Ascending aorta (tissue), 2 donors: ENCODE measurements at regions not wholly inside any gene's neighbourhood (a gene's known extent, or its start where the extent isn't known, plus 50 kb on each side); places are given as distances from the start of the nearest gene placed in this dataset.

Experiments used
- DNase-seq, 2 donors: peaks; one replicate each; pipeline ENCODE4 v3.0.0-alpha.2; 2019; ENCODE audit warnings: low spot score in 2 of 2
- H3K27ac ChIP-seq, 2 donors: fragments of 200-600 bp; sonication (generic); one replicate each; pipeline ENCODE4 v1.5.1; 2016 to 2017; ENCODE audit warnings: mild to moderate bottlenecking in 1 of 2
- H3K27me3 ChIP-seq: fragments of 200-600 bp; sonication (generic); one replicate; pipeline ENCODE4 v1.5.1; 2017
- H3K36me3 ChIP-seq, 2 donors: fragments of 200-600 bp; sonication (generic); one replicate each; pipeline ENCODE4 v1.5.1; 2016
- H3K4me1 ChIP-seq, 2 donors: fragments of 200-600 bp; sonication (generic); one replicate each; pipeline ENCODE4 v1.5.1; 2016 to 2017; ENCODE audit warnings: mild to moderate bottlenecking in 1 of 2
- H3K4me3 ChIP-seq, 2 donors: fragments of 200-600 bp; sonication (generic); one replicate each; pipeline ENCODE4 v1.5.1; 2016 to 2017; ENCODE audit warnings: mild to moderate bottlenecking in 1 of 2
- H3K9me3 ChIP-seq, 2 donors: fragments of 200-600 bp; sonication (generic); one replicate each; pipeline ENCODE4 v1.5.1; 2016
- CTCF ChIP-seq, 3 experiments: fragments of 200-600 bp in 2 of 3; fragments of 450-650 bp in 1 of 3; sonication (generic) in 2 of 3; IDR thresholded peaks; one replicate each; pipeline ENCODE4 v1.5.1; 2016 to 2019; ENCODE audit warnings: antibody characterized with exemption in 3 of 3, mild to moderate bottlenecking in 1 of 3, moderate library complexity in 1 of 3
- intact Hi-C: fragments of 100-400 bp; cut with DNase I; formaldehyde crosslinking; loops from one replicate; pipeline ENCODE4 v1.15.1; 2023

GRCh38 chr13:109368230-109368629 is 418.2 kb downstream of the IRS2 start:
- intact Hi-C loops: no loop called here
- no peak for TF ChIP-seq CTCF (IDR thresholded peaks at IDR 0.05)

GRCh38 chr13:109366525-109366924 is 419.9 kb downstream of the IRS2 start:
- Histone ChIP-seq H3K36me3 (no peaks in the 10 kb centered on the region), H3K27ac (no peak overlapping the region), H3K9me3 (no peaks in the 10 kb centered on the region), H3K4me1 (peaks cover 6 to 10% of the 10 kb centered on the region in 2 donors), H3K4me3 (no peak overlapping the region), H3K27me3 (no peaks in the 10 kb centered on the region)
- no peak for TF ChIP-seq CTCF (IDR thresholded peaks at IDR 0.05)
- intact Hi-C loops: no loop called here
- no peak for DNase-seq

More at GRCh38 chr13:109368230-109368629, 418.2 kb downstream of the IRS2 start:
- no peak overlapping the region for H3K4me3 ChIP-seq
- H3K4me1 ChIP-seq: peaks cover 6 to 10% of the 10 kb centered on the region in 2 donors
- H3K9me3 ChIP-seq: no peaks in the 10 kb centered on the region
- DNase-seq: no peak
- no peaks in the 10 kb centered on the region for H3K36me3 ChIP-seq
- no peak overlapping the region for H3K27ac ChIP-seq
- H3K27me3 ChIP-seq: no peaks in the 10 kb centered on the region

GRCh38 chr13:109363431-109363830 is 423.0 kb downstream of the IRS2 start:
- H3K9me3 ChIP-seq: no peaks in the 10 kb centered on the region

GRCh38 chr13:109362616-109363015 is 423.8 kb downstream of the IRS2 start:
- intact Hi-C loops: no loop called here
- H3K4me1 ChIP-seq: no peaks in the 10 kb centered on the region

More at GRCh38 chr13:109363431-109363830, 423.0 kb downstream of the IRS2 start:
- intact Hi-C loops: no loop called here
- no peak overlapping the region for H3K4me3 ChIP-seq
- no peak for DNase-seq
- no peaks in the 10 kb centered on the region for H3K27me3 ChIP-seq
- TF ChIP-seq CTCF (IDR thresholded peaks at IDR 0.05): no peak
- H3K27ac ChIP-seq: no peak overlapping the region
- H3K4me1 ChIP-seq: peaks cover 0 to under 1% of the 10 kb centered on the region in 2 donors
- no peaks in the 10 kb centered on the region for H3K36me3 ChIP-seq

GRCh38 chr13:109361562-109362289 is 424.7 kb downstream of the IRS2 start:
- no peak overlapping the region for H3K4me3 ChIP-seq
- no peaks in the 10 kb centered on the region for H3K9me3 ChIP-seq
- intact Hi-C loops: no loop called here
- no peak for TF ChIP-seq CTCF (IDR thresholded peaks at IDR 0.05)
- H3K4me1 ChIP-seq: no peaks in the 10 kb centered on the region
- no peak for DNase-seq
- H3K36me3 ChIP-seq: no peaks in the 10 kb centered on the region
- H3K27me3 ChIP-seq: no peaks in the 10 kb centered on the region
- H3K27ac ChIP-seq: no peak overlapping the region

More at GRCh38 chr13:109362616-109363015, 423.8 kb downstream of the IRS2 start:
- Histone ChIP-seq H3K9me3 (no peaks in the 10 kb centered on the region), H3K27ac (no peak overlapping the region), H3K36me3 (no peaks in the 10 kb centered on the region), H3K4me3 (no peak overlapping the region), H3K27me3 (no peaks in the 10 kb centered on the region)
- no peak for DNase-seq
- TF ChIP-seq CTCF (IDR thresholded peaks at IDR 0.05): no peak
